ENCODE measurements at regions not wholly inside any gene's neighbourhood (a gene's known extent, or its start where the extent isn't known, plus 50 kb on each side); places are given as distances from the start of the nearest gene placed in this dataset.

GRCh38 chr2:65939687-65940086, 495.2 kb upstream of the MEIS1 start:
- TF ChIP-seq CTCF (IDR thresholded peaks at IDR 0.05) (no peak), POLR2A (IDR thresholded peaks at IDR 0.05) (no peak)
